ENCODE measurements at regions not wholly inside any gene's neighbourhood (a gene's known extent, or its start where the extent isn't known, plus 50 kb on each side); places are given as distances from the start of the nearest gene placed in this dataset.

- TF ChIP-seq YY1 (IDR thresholded peaks at IDR 0.05; ENCODE audit: extremely low read depth, insufficient replicate concordance, low read depth, low read length) (no peak), POLR2AphosphoS5 (IDR thresholded peaks at IDR 0.05; ENCODE audit: low read depth, low read length) (no peak), ZNF274 (IDR thresholded peaks at IDR 0.05; ENCODE audit: low read depth, low read length) (no peak), SRF (IDR thresholded peaks at IDR 0.05; ENCODE audit: low read depth) (no peak), EZH2phosphoT487 (IDR thresholded peaks at IDR 0.05; ENCODE audit: borderline replicate concordance) (no peak), TCF7L2 (IDR thresholded peaks at IDR 0.05; ENCODE audit: borderline replicate concordance, extremely low read depth, insufficient read depth, insufficient read length) (no peak)
These were observed 520.4 kb upstream of the CELF2 start (continued) for GRCh38 chr10:10497245-10497644.

GRCh38 chr10:10498781-10499180 lies 518.9 kb upstream of the CELF2 start:
- H3K9ac ChIP-seq (ENCODE audit: low read length) = no peak overlapping the region
- H3K36me3 ChIP-seq (ENCODE audit: control insufficient read depth in 1 of 2, insufficient read depth in 2 of 2, low read length in 2 of 2) = no peaks in the 10 kb centered on the region
- H2AFZ ChIP-seq (ENCODE audit: low read depth, low read length, poor library complexity, severe bottlenecking) = no peak overlapping the region
- no peak overlapping the region for H3K4me3 ChIP-seq (replicated peaks in 1 of 2; ENCODE audit: low read depth in 1 of 2, low read length in 2 of 2)
- ChIA-PET CTCF (no interaction called here), RAD21 (ENCODE audit: low non-redundant PET in 1 of 2, low total read pairs in 2 of 2, uncharacterized antibody in 2 of 2, unreplicated experiment in 2 of 2) (no interaction called here), POLR2A (no interaction called here)
- DNase-seq (ENCODE audit: low read depth, low spot score) (no peak), ATAC-seq (no peak)
- no peaks in the 10 kb centered on the region for H3K4me1 ChIP-seq (ENCODE audit: control insufficient read depth in 1 of 2, insufficient read depth in 2 of 2, low read length in 2 of 2)
- no peak overlapping the region for H3K4me2 ChIP-seq (ENCODE audit: low read length)
- no TSS peak for BruUV-seq (replicated peaks)
- H3K27me3 ChIP-seq (ENCODE audit: insufficient read depth, low read length) = no peaks in the 10 kb centered on the region
- H3K79me2 ChIP-seq (ENCODE audit: insufficient read depth, low read length) = no peaks in the 10 kb centered on the region
- H4K20me1 ChIP-seq (ENCODE audit: insufficient read depth) = no peaks in the 10 kb centered on the region
- no peaks in the 10 kb centered on the region for H3K9me2 ChIP-seq (ENCODE audit: insufficient read depth)
- H3K27ac ChIP-seq (ENCODE audit: low read depth, low read length) = no peak overlapping the region
- peaks cover 23 to 25% of the 10 kb centered on the region in 2 experiments; a peak in 3 of 4 replicates for H3K9me3 ChIP-seq (ENCODE audit: control insufficient read depth in 1 of 2, insufficient read depth in 1 of 2, low read depth in 1 of 2, low read length in 2 of 2)
- intact Hi-C loops (cut with micrococcal nuclease) = no loop called here
- TF ChIP-seq POLR2AphosphoS5 (IDR thresholded peaks at IDR 0.05; ENCODE audit: low read depth, low read length) = no peak

- Histone ChIP-seq H3K79me2 (ENCODE audit: insufficient read depth, low read length) (no peaks in the 10 kb centered on the region), H4K20me1 (ENCODE audit: insufficient read depth) (no peaks in the 10 kb centered on the region), H3K9me3 (ENCODE audit: control insufficient read depth in 1 of 2, insufficient read depth in 1 of 2, low read depth in 1 of 2, low read length in 2 of 2) (peaks cover 19 to 25% of the 10 kb centered on the region in 2 experiments; a peak in 3 of 4 replicates), H3K4me1 (ENCODE audit: control insufficient read depth in 1 of 2, insufficient read depth in 2 of 2, low read length in 2 of 2) (no peaks in the 10 kb centered on the region), H3K27ac (ENCODE audit: low read depth, low read length) (no peak overlapping the region), H3K4me3 (replicated peaks in 1 of 2; ENCODE audit: low read depth in 1 of 2, low read length in 2 of 2) (no peak overlapping the region), H3K9me2 (ENCODE audit: insufficient read depth) (no peaks in the 10 kb centered on the region), H3K27me3 (ENCODE audit: insufficient read depth, low read length) (no peaks in the 10 kb centered on the region), H3K4me2 (ENCODE audit: low read length) (no peak overlapping the region), H3K36me3 (ENCODE audit: control insufficient read depth in 1 of 2, insufficient read depth in 2 of 2, low read length in 2 of 2) (no peaks in the 10 kb centered on the region), H2AFZ (ENCODE audit: low read depth, low read length, poor library complexity, severe bottlenecking) (no peak overlapping the region), H3K9ac (ENCODE audit: low read length) (no peak overlapping the region)
- intact Hi-C loops (cut with micrococcal nuclease) = no loop called here
- BruUV-seq (replicated peaks) = no TSS peak
- no peak for DNase-seq (ENCODE audit: low read depth, low spot score)
- no peak for ATAC-seq
- POLR2A ChIA-PET = no interaction called here
- RAD21 ChIA-PET (ENCODE audit: low non-redundant PET in 1 of 2, low total read pairs in 2 of 2, uncharacterized antibody in 2 of 2, unreplicated experiment in 2 of 2) = no interaction called here
- CTCF ChIA-PET = no interaction called here
- TF ChIP-seq REST (IDR thresholded peaks at IDR 0.05; ENCODE audit: low read depth) (no peak), EZH2phosphoT487 (IDR thresholded peaks at IDR 0.05; ENCODE audit: borderline replicate concordance) (no peak), SIN3A (IDR thresholded peaks at IDR 0.05; ENCODE audit: low read depth) (no peak), RAD21 (IDR thresholded peaks at IDR 0.05; ENCODE audit: low read depth) (no peak), CTCF (IDR thresholded peaks at IDR 0.05 in 2 of 3, conservative IDR thresholded peaks at IDR 0.05 in 1 of 3; ENCODE audit: borderline replicate concordance in 1 of 3, insufficient read depth in 1 of 3, low read depth in 2 of 3, low read length in 2 of 3) (no peak), MAX (IDR thresholded peaks at IDR 0.05) (no peak), CBX3 (IDR thresholded peaks at IDR 0.05; ENCODE audit: low read depth) (no peak), ZFX (IDR thresholded peaks at IDR 0.05) (no peak), CEBPB (IDR thresholded peaks at IDR 0.05; ENCODE audit: low read depth) (no peak), EGR1 (IDR thresholded peaks at IDR 0.05; ENCODE audit: low read depth) (no peak)
These were observed 517.8 kb upstream of the CELF2 start for GRCh38 chr10:10499839-10500238.

Data from HCT116 (cell line).